NCI-H2107 treated with DMSO at 0.1 percent for 48 hours (cell line): ENCODE measurements at regions not wholly inside any gene's neighbourhood (a gene's known extent, or its start where the extent isn't known, plus 50 kb on each side); places are given as distances from the start of the nearest gene placed in this dataset.

ENCODE experiments used
- DNase-seq: peaks from one replicate; lab custom pipeline; 2025; ENCODE audit not compliant: unreplicated experiment; lab: John Stamatoyannopoulos, UW

DNA sequence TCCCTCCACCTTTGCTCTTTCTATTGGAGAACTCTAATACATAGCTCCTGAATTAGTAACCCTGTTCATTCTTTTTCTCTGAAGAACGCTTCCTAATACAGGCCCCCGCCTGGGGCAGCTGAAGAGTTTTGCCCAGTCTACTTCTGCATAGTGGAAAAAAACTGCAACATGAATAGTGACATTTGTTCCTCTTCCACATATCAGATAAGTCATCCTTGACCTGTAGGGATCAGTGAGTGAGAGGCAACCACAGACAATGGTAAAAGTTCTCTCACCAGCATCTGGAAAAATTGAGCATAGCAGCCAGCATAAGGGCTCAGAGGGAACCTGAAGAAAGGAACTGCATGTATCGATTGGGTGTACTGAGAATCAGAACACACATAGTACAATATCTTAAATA is 262.0 kb downstream of the STK31 start:
- no peak for DNase-seq

DNA sequence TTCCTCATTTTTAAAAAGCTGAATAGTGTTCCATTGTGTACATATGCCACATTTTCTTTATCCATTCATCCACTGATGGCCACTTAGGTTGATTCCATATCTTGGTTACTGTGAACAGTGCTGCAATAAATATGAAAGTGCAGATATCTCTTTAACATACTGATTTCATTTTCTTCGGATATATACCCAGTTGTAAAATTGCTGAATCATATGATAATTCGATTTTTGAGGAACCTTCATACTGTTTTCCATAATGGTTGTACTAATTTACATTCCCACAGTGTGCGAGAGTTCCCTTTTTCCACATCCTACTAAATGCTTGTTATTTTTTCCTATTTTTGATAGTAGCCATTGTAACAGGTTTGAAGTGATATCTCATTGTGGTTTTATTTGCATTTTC is 263.2 kb downstream of the STK31 start:
- no peak for DNase-seq

DNA sequence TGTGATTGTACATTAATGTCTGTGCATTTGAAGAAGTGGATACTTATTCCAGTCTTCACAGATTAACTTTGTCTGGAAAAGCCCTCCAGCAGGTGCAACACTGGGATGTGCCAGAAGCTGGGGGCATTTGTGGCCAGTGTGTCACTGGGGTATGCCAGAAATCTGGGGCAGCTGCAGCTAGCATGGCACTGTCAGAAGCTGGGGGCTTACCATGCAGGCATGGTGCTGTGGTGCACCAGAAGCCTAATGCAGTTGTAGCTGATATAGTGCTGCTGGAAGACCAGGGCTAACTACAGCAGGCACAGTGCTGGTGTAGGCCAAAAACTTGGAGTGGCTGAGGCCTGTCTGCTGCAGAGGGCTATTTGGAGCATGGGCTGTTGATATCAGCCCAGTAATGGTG is 270.1 kb downstream of the STK31 start:
- DNase-seq, result no peak

DNA sequence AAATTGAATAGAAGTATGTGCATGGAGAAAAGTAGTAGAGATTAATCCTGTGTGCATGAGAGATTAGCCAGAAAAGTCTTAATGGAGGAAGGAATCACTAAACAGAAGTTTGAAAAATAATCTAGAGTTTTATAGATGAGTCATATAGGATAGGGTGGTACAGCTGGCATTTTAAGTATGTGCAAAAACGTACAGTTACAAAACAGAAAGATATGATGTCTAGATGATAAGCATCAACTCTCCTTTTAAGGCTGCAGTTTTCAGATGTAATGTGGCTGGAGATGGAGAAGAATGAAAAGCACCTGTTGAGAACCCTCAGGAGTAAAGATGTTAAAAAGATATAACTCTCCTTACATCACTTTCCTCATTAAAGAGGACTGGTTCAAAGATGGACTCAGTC is 271.3 kb downstream of the STK31 start:
- DNase-seq, result no peak

DNA sequence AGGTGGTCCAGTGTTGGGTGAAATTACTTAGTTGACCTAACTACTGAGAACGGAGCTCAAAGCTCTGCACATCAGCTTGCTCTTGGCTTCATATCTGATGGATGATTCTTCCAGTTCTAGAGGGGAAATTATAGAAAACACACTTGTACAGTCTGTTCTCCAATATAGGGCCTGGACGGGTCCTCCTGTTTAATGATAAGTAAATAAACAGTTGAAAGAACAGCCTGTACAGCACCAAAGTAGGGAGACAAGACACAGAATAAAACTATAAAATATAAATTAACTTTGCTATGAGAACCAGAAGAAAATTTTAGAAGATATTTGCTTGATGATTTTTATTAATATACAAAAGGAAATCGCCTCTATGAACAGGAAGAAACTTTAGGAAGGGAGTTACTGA is 271.7 kb downstream of the STK31 start:
- no peak for DNase-seq

DNA sequence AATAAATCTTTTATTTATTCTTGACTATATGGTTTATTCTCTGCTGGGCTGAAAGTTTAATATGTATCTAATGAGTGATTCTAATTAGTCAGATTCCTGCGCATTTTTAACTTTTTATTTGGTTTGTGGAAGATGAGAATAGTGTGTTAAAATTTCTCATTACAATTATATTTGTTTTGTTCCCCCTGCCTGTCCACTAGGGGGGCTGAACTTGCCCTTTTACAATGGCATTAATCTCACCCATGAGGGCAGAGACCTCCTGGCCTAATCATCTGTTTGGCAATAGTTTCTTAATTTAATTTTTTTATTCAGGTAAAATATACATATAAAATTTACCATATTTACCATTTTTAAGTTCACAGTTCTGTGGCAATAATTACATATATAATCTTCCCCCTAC is 278.5 kb upstream of the NPY start:
- DNase-seq, result no peak

DNA sequence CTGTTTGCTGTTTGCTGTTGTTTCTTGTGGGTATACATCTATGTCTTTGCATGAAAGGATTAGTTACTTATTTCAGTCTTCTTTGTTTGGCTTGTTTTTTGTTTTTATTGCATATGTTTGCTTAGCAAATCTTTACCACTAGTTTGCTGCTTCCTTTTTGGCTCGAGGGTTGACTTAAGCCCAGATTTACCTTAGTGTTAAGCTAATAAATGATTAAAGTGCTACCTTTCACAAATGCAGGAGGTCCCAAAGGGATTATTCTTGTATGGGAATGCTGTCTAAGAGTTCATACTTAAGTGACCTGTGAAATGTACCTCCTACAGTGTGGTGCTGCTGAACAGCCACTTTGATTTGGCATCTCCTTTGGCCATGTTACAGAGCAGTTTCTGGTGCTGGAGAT is 273.5 kb upstream of the NPY start:
- no peak for DNase-seq

DNA sequence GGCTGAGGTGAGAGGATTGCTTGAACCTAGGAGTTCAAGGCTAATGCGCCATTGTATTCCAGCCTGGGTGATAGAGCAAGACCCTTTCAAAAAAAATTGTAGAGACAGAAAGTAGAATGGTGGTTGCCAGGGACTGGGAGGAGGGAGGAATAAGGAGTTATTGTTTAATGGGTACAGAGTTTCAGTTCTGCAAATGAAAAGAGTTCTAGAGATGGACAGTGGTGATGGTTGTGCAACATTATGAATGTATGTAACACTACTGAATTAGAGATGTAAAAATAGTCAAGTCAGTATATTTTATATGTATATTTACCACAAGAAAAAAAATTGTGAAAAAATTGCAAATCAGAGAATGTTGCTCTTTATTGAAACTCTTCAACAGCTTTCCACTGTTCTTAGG is 266.5 kb upstream of the NPY start:
- DNase-seq, result no peak

DNA sequence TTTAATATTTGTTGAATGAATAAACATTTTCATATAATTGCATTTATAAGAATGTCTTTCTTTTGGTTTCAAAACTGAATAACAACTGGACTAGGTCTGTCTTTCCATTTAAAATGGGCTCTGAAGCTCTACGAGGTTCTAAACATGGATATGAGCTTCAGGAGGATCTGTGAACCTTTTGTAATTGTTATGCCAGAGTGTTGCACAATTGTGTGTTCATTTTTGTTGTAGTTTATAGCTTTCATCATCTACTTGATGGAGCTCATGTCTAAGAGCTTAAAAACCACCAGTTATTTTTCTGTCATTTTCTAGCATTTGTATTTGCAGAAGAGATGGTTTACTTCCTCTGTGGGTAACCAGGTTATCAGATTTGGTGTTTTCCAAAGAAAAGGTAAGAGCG is 265.7 kb upstream of the NPY start:
- DNase-seq, result no peak

DNA sequence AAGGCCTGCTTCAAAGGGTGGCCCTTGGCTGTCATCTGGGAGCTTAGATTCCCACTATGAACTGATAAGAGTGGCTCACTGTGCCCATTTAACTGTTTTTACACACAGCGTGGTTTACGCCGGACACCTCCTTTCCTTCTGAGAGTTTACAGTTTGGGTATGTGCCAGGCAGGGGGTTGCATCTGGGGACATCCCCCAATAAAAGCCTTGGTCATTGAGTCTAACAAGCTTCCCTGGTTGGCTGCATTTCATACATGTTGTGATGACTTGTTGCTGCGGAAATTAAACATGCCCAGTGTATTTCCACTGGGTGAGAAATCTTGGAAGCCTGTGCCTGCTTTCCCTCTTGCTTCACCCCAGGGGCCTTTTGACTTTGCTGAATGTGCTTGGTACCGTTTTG is 264.1 kb upstream of the NPY start:
- no peak for DNase-seq

DNA sequence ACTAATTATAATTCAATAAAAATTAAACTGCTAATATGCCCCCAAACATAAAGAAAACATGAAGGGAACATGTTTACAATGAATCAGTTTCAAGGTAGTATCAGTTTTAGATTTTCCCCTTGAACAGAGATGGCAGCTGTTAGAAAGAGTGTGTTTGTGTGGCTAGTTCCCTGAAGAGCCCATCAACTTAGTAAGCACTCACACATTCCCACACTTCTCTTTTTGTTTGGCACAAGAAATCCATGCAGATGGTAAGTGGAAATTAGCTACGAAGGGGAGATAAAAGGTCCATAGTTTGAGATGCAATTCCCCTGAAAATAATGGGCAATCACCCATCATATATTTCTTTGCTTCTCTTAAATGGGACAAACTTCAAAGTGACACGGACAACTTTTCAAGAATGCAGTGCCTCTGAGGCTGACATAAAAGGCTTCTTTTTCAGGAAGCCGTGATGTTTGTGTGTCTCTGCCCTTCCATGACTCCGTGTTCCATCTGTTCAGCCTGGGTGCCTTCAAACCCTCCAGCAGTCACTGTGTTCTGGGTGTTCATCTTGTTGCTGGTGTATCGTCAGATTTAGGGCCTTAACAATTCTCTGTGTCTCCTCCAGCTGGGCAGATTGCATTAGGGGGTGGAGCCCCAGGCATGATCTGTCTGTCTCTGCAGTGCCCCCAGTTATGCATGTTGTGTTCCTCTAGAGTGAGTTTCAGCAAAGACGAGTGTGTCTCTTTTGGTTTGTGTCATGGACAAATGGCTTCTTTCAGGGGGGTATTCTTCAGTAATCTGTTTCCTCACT is 259.5 kb upstream of the NPY start:
- DNase-seq, result no peak

DNA sequence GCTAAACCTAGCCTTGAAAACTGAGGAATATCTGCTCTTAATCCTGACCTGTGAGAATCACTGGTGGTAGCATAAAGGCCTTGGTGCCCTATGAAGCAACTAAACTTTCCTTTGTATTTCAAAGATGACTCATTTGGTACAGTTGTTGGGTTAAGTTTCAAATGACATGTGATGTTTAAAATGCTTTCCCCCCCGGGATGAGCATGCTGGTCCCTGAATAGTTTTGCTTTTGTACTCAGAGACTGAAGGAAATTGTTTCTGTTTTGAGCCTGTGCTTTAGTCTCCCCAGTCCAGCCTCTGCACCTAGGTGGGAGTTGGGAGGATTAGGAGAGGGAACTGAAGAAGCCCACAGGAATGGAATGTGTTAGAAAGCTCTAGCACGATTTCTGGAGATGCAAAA is 258.9 kb upstream of the NPY start:
- no peak for DNase-seq

DNA sequence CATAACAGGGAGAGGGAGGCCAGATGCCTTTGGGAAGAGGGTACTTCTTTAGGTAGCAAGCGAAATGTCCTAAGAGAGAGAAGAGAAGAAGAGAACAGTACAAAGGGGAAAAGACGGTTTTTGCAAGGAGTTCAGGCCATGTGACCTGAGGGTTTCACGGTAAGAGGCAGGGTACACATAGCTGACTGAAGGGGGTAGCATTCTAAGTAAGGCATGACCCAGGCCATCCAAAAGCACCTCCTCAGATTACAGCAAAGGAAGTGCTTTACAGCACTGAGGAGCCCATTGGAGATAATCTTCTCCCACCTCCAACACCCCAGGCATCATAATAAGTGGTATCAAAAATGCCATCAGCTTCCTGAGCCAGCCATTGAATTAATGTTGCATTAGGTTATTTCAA is 258.2 kb upstream of the NPY start:
- no peak for DNase-seq

DNA sequence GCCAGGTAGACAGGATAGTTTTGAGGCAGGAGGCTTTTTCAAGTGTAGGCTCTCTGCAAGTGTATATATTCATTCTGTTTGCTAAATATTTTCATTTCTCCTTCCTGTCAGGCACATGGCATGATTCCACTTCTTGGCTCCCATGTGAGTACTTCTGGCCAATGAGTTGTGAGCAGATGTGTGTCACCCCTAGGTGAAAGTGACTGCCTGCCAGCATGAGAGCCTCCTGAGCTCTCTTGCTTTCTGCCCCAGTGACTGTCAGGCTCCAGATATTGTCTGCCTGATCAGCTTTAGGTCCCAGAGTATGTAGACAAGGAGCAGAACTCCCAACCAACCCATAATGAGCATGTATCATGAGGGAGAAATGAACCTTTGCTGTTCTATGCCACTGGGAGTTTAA is 257.6 kb upstream of the NPY start:
- DNase-seq, result no peak

DNA sequence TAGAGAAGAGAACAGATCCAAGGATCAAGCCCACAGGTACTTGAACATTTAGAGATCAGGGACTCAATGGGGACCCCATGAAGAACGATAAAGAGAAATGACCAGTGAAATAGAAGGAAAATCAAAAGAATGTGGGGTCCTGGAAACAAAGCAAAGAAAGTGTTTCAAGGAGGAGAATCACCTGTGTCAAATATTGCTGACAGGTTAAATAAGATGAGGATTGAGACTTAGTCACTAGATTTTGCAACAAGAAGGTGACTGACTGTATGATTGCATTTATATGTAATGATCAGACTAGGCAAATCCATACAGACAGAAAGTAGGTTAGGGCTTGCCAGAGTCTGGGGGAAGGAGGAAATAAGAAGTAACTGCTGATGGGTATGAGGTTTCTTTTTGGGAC is 254.9 kb upstream of the NPY start:
- no peak for DNase-seq

DNA sequence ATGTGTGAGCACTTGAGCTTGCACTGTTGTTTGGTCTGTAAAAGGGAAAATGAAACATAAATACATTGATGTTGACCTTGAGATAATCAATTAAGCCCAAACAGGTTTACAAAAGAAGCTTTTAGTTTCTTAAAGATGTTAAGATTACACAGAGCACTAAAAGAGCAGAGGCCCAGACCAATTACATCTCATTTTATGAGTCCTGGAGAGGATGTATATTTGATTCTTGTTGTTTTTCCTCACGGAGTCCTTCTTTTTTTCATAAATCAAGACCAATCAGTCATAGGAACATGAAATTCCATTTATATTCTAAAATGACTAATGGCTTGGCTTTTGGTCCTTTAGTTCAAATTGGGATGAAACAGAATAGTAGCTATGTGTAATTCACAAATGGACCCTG is 249.7 kb upstream of the NPY start:
- no peak for DNase-seq

DNA sequence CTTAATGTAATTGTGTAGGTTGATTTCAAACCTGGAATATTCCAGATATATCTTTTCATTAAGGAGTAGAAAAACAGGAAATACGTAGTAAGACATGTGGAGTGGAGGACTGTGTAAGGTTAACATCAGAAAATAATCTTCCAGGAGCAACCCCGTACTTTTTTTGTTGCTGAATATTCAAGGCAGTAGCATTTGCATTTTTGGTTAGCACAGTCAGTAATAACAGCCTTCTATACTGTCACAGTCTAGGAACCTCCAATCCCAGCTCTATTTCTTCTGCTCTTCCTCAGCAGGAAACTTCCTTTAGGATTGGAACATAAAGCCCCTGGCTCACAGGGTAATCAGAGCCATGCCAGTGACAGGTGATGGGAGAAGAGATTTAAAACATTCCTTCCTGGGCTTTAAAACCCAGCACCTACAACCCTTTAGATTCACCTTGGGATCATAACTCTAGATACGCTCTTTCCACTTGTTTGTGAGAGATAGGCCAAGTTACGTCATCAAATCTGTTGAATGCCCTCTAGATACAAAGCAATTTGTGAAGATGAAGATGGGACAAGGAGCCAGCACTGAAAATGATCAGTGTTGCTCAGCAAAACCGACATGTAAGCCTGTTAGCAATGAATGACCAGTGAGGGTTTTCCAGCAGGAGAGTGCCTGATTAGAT is 248.5 kb upstream of the NPY start:
- no peak for DNase-seq

DNA sequence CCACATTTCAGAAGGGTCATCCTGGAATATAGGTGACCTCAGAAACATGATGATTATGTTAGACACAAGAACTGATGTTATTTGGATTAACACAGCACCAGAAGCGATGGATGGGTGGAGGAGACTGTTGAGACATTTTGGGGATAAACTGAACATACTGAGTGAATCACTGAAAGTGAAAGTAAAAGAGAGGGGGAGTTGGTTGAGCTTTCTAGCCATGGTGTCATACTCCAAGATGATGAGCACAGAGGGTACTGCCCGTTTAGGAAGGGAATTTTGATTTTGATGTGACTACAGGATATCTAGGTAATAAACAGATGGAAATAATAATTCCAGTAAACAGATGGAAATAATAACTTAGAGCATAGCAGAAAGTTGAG is 248.0 kb upstream of the NPY start:
- DNase-seq, result no peak

DNA sequence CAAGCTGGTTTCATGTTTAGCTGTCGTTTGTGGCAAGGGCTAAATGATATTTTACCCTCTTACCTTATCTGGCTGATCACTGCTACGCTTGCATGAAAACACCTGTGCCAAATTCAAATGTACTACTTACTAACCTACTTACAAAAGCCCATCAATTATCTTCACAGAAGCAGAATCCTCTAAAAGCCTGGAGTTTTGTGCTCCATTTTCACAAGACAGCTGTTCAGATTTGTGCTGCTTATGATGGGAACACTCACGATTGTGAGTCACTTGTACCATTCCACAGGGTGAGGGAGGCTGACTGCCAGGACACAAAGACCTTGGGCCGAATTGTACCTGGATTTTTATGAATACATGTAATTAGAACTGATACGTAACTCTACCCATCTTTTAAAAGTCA is 245.0 kb upstream of the NPY start:
- DNase-seq, result peak; percentile 76

DNA sequence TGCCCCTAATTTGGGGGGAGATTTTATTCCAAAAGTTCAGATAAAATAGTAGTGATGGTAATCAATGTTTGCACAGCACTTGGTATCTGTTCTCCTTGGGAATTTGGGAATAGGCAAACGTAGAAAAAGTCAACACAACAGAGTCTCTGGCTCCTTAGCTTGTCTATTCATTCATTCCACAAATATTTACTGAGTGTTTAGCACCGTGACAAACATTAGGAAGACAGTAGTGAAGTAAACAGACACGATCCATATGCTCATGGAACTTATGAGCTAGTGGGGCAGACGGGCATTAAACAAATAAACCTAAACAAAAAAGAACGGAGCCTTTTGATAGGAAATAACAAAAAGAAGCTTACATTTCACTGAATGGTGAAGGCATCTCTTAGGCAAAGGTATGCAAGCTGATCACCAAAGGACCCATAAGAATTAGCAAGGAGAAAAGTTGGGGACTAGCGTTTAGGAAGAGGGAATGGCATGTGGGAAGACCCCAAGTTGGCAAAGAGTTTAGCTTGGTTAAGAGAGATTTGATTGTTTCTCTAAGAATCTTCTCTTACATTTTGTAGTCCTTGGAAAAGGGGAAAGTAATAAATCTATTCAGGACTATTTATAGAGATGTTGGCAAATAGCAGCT is 243.9 kb upstream of the NPY start:
- DNase-seq, result no peak

DNA sequence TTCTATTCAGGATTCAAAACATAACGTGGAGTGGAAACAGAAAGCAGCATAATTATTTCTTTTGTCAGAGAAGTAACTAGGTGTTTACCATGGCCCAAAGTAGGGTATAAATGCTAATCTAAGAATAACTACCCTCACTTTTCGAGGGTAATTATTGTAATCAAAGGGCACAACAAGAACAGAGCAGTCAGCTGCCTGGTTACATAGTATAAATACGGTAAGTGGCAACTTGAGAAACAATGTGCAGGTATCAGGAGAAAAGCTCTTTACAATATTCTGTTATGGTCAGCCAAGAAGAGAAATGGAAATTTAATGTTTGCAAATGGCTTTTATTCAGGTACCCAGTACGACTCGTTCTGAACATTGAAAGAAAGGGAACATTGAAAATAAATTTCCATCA is 242.0 kb upstream of the NPY start:
- no peak for DNase-seq

DNA sequence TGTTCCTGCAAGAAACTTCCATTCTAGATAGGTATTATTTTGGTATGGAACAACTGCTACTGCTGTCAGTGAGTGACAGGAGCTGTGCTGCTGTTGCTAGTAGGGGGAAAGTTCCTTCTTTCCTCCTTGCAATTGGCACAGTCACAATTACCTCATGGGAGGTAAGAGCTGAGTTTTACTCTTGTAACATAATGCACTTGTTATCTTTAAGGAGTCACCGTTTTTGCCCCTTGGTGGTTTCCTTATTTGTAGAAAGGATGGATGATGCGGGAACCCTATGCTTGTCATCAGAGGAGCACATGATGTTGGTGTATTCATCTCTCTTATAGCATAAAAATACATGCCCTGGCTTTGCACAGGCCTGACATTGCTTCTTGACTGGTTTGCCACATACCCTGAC is 234.7 kb upstream of the NPY start:
- DNase-seq, result no peak
